Mesendoderm (in vitro differentiated cells): ENCODE measurements at regions not wholly inside any gene's neighbourhood (a gene's known extent, or its start where the extent isn't known, plus 50 kb on each side); places are given as distances from the start of the nearest gene placed in this dataset.

Experiments
- DNase-seq: peaks from one replicate; pipeline ENCODE4 v3.0.0; 2013
- H2AK5ac ChIP-seq: 2 replicates; pipeline ENCODE4 v1.6.1; 2013; ENCODE audit warnings: low read length, inconsistent platforms
- H2BK120ac ChIP-seq: 2 replicates; pipeline ENCODE4 v1.6.1; 2013; ENCODE audit warnings: low read depth, mild to moderate bottlenecking, low read length, moderate library complexity, mixed read lengths
- H2BK15ac ChIP-seq: replicated peaks from 2 replicates; pipeline ENCODE4 v1.6.1; 2013; ENCODE audit warnings: low read depth, mild to moderate bottlenecking, moderate library complexity
- H2BK5ac ChIP-seq: 2 replicates; pipeline ENCODE4 v1.6.1; 2013; ENCODE audit warnings: low read length, inconsistent platforms
- H3K18ac ChIP-seq: 2 replicates; pipeline ENCODE4 v1.6.1; 2013; ENCODE audit warnings: mild to moderate bottlenecking, low read length, mixed read lengths
- H3K23ac ChIP-seq: one replicate; pipeline ENCODE4 v1.6.1; 2013; ENCODE audit warnings: low read length
- H3K27ac ChIP-seq: 2 replicates; pipeline ENCODE4 v1.5.1; 2013; ENCODE audit warnings: low read depth, mild to moderate bottlenecking, inconsistent platforms, low read length, moderate library complexity
- H3K27me3 ChIP-seq: 2 replicates; pipeline ENCODE4 v1.6.1; 2013; ENCODE audit warnings: low read length, control low read depth, mild to moderate bottlenecking, inconsistent platforms; ENCODE audit not compliant: insufficient read depth, poor library complexity
- H3K36me3 ChIP-seq: 2 replicates; pipeline ENCODE4 v1.6.1; 2013; ENCODE audit warnings: low read length, inconsistent platforms; ENCODE audit not compliant: control insufficient read depth, insufficient read depth
- H3K4ac ChIP-seq: one replicate; pipeline ENCODE4 v1.6.1; 2013; ENCODE audit warnings: low read depth, mild to moderate bottlenecking, low read length, moderate library complexity
- H3K4me1 ChIP-seq: 2 replicates; pipeline ENCODE4 v1.6.1; 2013; ENCODE audit warnings: low read depth, low read length, inconsistent platforms; ENCODE audit not compliant: control insufficient read depth
- H3K4me2 ChIP-seq: 2 replicates; pipeline ENCODE4 v1.6.1; 2013; ENCODE audit warnings: low read length
- H3K4me3 ChIP-seq: 2 replicates; pipeline ENCODE4 v1.5.1; 2013; ENCODE audit warnings: mild to moderate bottlenecking, low read length
- H3K56ac ChIP-seq: one replicate; pipeline ENCODE4 v1.6.1; 2013; ENCODE audit warnings: low read length
- H3K79me1 ChIP-seq: 2 replicates; pipeline ENCODE4 v1.6.1; 2013; ENCODE audit warnings: low read length, inconsistent platforms
- H3K79me2 ChIP-seq: 2 replicates; pipeline ENCODE4 v1.6.1; 2013; ENCODE audit warnings: mild to moderate bottlenecking, low read length; ENCODE audit not compliant: control insufficient read depth, insufficient read depth
- H3K9ac ChIP-seq: 2 replicates; pipeline ENCODE4 v1.6.1; 2013; ENCODE audit warnings: low read length, inconsistent platforms
- H4K5ac ChIP-seq: one replicate; pipeline ENCODE4 v1.6.1; 2013; ENCODE audit warnings: low read length
- H4K8ac ChIP-seq: one replicate; pipeline ENCODE4 v1.6.1; 2013; ENCODE audit warnings: low read depth, mild to moderate bottlenecking, control low read depth, low read length, moderate library complexity
- WGBS: extraction: QIAGEN DNeasy Blood & Tissue Kit; methylation state at CpG from one replicate; pipeline ENCODE4 v1.1.7; 2013; ENCODE audit warnings: low lambda C conversion rate, missing lambda C conversion rate; ENCODE audit not compliant: insufficient coverage; ENCODE audit errors: extremely low coverage; 5-methylcytosine and 5-hydroxymethylcytosine counted together

GRCh38 chr7:114102996-114103395, 184.2 kb upstream of the PPP1R3A start:
- Histone ChIP-seq H3K4me2 (no peak overlapping the region), H4K8ac (no peak overlapping the region), H4K5ac (no peak overlapping the region), H3K27ac (no peak overlapping the region), H3K9ac (no peak overlapping the region), H3K79me1 (no peaks in the 10 kb centered on the region), H2BK120ac (no peak overlapping the region), H3K4me3 (no peak overlapping the region), H2BK5ac (no peak overlapping the region), H3K23ac (no peak overlapping the region), H3K27me3 (no peaks in the 10 kb centered on the region), H2AK5ac (no peak overlapping the region), H3K36me3 (no peaks in the 10 kb centered on the region), H3K56ac (no peak overlapping the region), H3K4ac (no peak overlapping the region), H2BK15ac (no peak overlapping the region), H3K18ac (no peak overlapping the region), H3K4me1 (no peaks in the 10 kb centered on the region), H3K79me2 (no peaks in the 10 kb centered on the region)
- no CpG with 5 or more reads among the region's 2 CpGs for WGBS
- DNase-seq: peak; percentile 32

GRCh38 chr7:114102131-114102530, 183.3 kb upstream of the PPP1R3A start:
- Histone ChIP-seq H2AK5ac (no peak overlapping the region), H4K5ac (no peak overlapping the region), H2BK120ac (no peak overlapping the region), H3K27ac (no peak overlapping the region), H3K79me2 (no peaks in the 10 kb centered on the region), H3K4ac (no peak overlapping the region), H3K4me2 (no peak overlapping the region), H3K23ac (no peak overlapping the region), H3K4me1 (no peaks in the 10 kb centered on the region), H3K79me1 (no peaks in the 10 kb centered on the region), H3K9ac (no peak overlapping the region), H3K36me3 (no peaks in the 10 kb centered on the region), H2BK5ac (no peak overlapping the region), H3K4me3 (no peak overlapping the region), H3K18ac (no peak overlapping the region), H2BK15ac (no peak overlapping the region), H3K27me3 (no peaks in the 10 kb centered on the region), H4K8ac (no peak overlapping the region), H3K56ac (no peak overlapping the region)
- WGBS: no CpG with 5 or more reads among the region's 1 CpG
- no peak for DNase-seq

GRCh38 chr7:114100810-114101209, 182.0 kb upstream of the PPP1R3A start:
- H3K4me3 ChIP-seq: no peak overlapping the region
- no peak overlapping the region for H2BK120ac ChIP-seq
- H3K79me2 ChIP-seq: no peaks in the 10 kb centered on the region
- H4K8ac ChIP-seq: no peak overlapping the region
- H3K36me3 ChIP-seq: no peaks in the 10 kb centered on the region
- H3K4me1 ChIP-seq: no peaks in the 10 kb centered on the region
- no peak overlapping the region for H3K4me2 ChIP-seq
- no peak overlapping the region for H4K5ac ChIP-seq
- H3K27me3 ChIP-seq: no peaks in the 10 kb centered on the region
- H2BK15ac ChIP-seq: no peak overlapping the region
- DNase-seq: no peak
- no peaks in the 10 kb centered on the region for H3K79me1 ChIP-seq
- H3K27ac ChIP-seq: no peak overlapping the region
- no peak overlapping the region for H2BK5ac ChIP-seq
- no peak overlapping the region for H3K9ac ChIP-seq
- H2AK5ac ChIP-seq: no peak overlapping the region
- H3K18ac ChIP-seq: no peak overlapping the region
- H3K23ac ChIP-seq: no peak overlapping the region
- H3K4ac ChIP-seq: no peak overlapping the region
- H3K56ac ChIP-seq: no peak overlapping the region

- H3K36me3 ChIP-seq: no peaks in the 10 kb centered on the region
- no peak overlapping the region for H3K4ac ChIP-seq
- H3K27me3 ChIP-seq: no peaks in the 10 kb centered on the region
- WGBS: no CpG with 5 or more reads among the region's 3 CpGs
- no peaks in the 10 kb centered on the region for H3K4me1 ChIP-seq
- no peak overlapping the region for H2BK120ac ChIP-seq
- H3K23ac ChIP-seq: no peak overlapping the region
- no peak overlapping the region for H4K8ac ChIP-seq
- H3K4me2 ChIP-seq: no peak overlapping the region
- no peaks in the 10 kb centered on the region for H3K79me2 ChIP-seq
- H3K18ac ChIP-seq: no peak overlapping the region
- no peak overlapping the region for H3K9ac ChIP-seq
- H3K56ac ChIP-seq: no peak overlapping the region
- DNase-seq: no peak
- no peak overlapping the region for H4K5ac ChIP-seq
- H3K27ac ChIP-seq: no peak overlapping the region
- H3K79me1 ChIP-seq: no peaks in the 10 kb centered on the region
- no peak overlapping the region for H2BK15ac ChIP-seq
- H2AK5ac ChIP-seq: no peak overlapping the region
- H2BK5ac ChIP-seq: no peak overlapping the region
- no peak overlapping the region for H3K4me3 ChIP-seq
Measured at GRCh38 chr7:114099337-114099736, 180.5 kb upstream of the PPP1R3A start.

- no CpG with 5 or more reads among the region's 4 CpGs for whole genome bisulfite sequencing
Measured at GRCh38 chr7:114095885-114096284, 177.1 kb upstream of the PPP1R3A start.

GRCh38 chr7:114088470-114088940, 169.7 kb upstream of the PPP1R3A start:
- Histone ChIP-seq H3K18ac (no peak overlapping the region), H2BK120ac (no peak overlapping the region), H3K56ac (no peak overlapping the region), H4K5ac (no peak overlapping the region), H2BK5ac (no peak overlapping the region), H3K4me1 (peaks cover 2% of the 10 kb centered on the region), H3K27me3 (peaks cover 23% of the 10 kb centered on the region), H3K4me3 (no peak overlapping the region), H2AK5ac (no peak overlapping the region), H3K79me2 (no peaks in the 10 kb centered on the region), H3K4ac (no peak overlapping the region), H3K36me3 (no peaks in the 10 kb centered on the region), H3K4me2 (no peak overlapping the region), H4K8ac (no peak overlapping the region), H3K79me1 (no peaks in the 10 kb centered on the region), H3K27ac (no peak overlapping the region), H2BK15ac (no peak overlapping the region), H3K23ac (no peak overlapping the region), H3K9ac (no peak overlapping the region)
- no peak for DNase-seq
- 100% methylated on average over 1 of the region's 2 CpGs for WGBS

More at GRCh38 chr7:114095885-114096284, 177.1 kb upstream of the PPP1R3A start:
- DNase-seq: no peak
- Histone ChIP-seq H3K23ac (no peak overlapping the region), H2BK15ac (no peak overlapping the region), H3K79me2 (no peaks in the 10 kb centered on the region), H4K8ac (no peak overlapping the region), H3K4me3 (no peak overlapping the region), H3K79me1 (no peaks in the 10 kb centered on the region), H2BK5ac (no peak overlapping the region), H3K56ac (no peak overlapping the region), H3K4me1 (no peaks in the 10 kb centered on the region), H4K5ac (no peak overlapping the region), H3K4me2 (no peak overlapping the region), H3K27me3 (no peaks in the 10 kb centered on the region), H2AK5ac (no peak overlapping the region), H3K9ac (no peak overlapping the region), H3K36me3 (no peaks in the 10 kb centered on the region), H3K18ac (no peak overlapping the region), H3K27ac (no peak overlapping the region), H3K4ac (no peak overlapping the region), H2BK120ac (no peak overlapping the region)
